Calu3 (cell line): ENCODE measurements at regions not wholly inside any gene's neighbourhood (a gene's known extent, or its start where the extent isn't known, plus 50 kb on each side); places are given as distances from the start of the nearest gene placed in this dataset.
A peak's percentile ranks its signal among the peaks of the same experiment; 100 is the strongest.
"Not testable (repeated sequence)": the region's sequence is repeated elsewhere in the genome, so short reads cannot be mapped to it uniquely, and the experiment has no call there.

Experiments
- BruUV-seq: library from RNA; stranded (reverse); fragments of 400-500 nt; replicated peaks from 2 replicates; lab custom pipeline; 2021; lab: Mats Ljungman, UMichigan
- CTCF ChIA-PET: fragments of 300-600 bp; sonication (Branson Sonifier 250); formaldehyde crosslinking; loops from one replicate; lab custom pipeline; 2022; ENCODE audit warnings: antibody characterized with exemption; lab: Charles Lee
- DNase-seq: peaks from one replicate; pipeline ENCODE4 v3.0.0; 2022
- H3K27ac Mint-ChIP-seq: one replicate; pipeline ENCODE4 v1.8.0; 2022; ENCODE audit warnings: mixed read lengths; ENCODE audit not compliant: unreplicated experiment
- H3K27me3 Mint-ChIP-seq: one replicate; pipeline ENCODE4 v1.8.0; 2022; ENCODE audit warnings: mixed read lengths; ENCODE audit not compliant: unreplicated experiment
- H3K36me3 Mint-ChIP-seq: one replicate; pipeline ENCODE4 v1.8.0; 2022; ENCODE audit warnings: mild to moderate bottlenecking, moderate library complexity, mixed read lengths; ENCODE audit not compliant: insufficient read depth, unreplicated experiment
- H3K4me1 Mint-ChIP-seq: one replicate; pipeline ENCODE4 v1.8.0; 2022; ENCODE audit warnings: mild to moderate bottlenecking, low read depth, mixed read lengths; ENCODE audit not compliant: unreplicated experiment
- H3K4me3 Mint-ChIP-seq: one replicate; pipeline ENCODE4 v1.8.0; 2022; ENCODE audit warnings: mild to moderate bottlenecking, low read depth, moderate library complexity, mixed read lengths; ENCODE audit not compliant: unreplicated experiment
- H3K9me3 Mint-ChIP-seq: one replicate; pipeline ENCODE4 v1.8.0; 2022; ENCODE audit warnings: low read depth, mixed read lengths; ENCODE audit not compliant: unreplicated experiment
- CTCF ChIP-seq: fragments of 200-600 bp; IDR thresholded peaks from one replicate; pipeline ENCODE4 v1.8.0; 2022; ENCODE audit warnings: antibody characterized with exemption; ENCODE audit not compliant: unreplicated experiment
- intact Hi-C: fragments of 100-400 bp; cut with micrococcal nuclease; formaldehyde crosslinking; loops from one replicate; pipeline ENCODE4 v1.10.0; 2022; ENCODE audit not compliant: unreplicated experiment

GRCh38 chr6:85864453-85865401 lies 222.0 kb upstream of the SYNCRIP start:
- no peak for TF ChIP-seq CTCF
- Mint-ChIP-seq H3K4me1 (no peaks in the 10 kb centered on the region), H3K9me3 (no peaks in the 10 kb centered on the region), H3K27me3 (peaks cover 28% of the 10 kb centered on the region), H3K27ac (no peak overlapping the region), H3K4me3 (no peak overlapping the region), H3K36me3 (no peaks in the 10 kb centered on the region)
- peak; percentile 6 for DNase-seq
- BruUV-seq, result TSS peak; percentile 26
- CTCF ChIA-PET, result interaction anchor here (0.7 kb wide), 1 partner anchor 174 kb away, joined by 3 read pairs; no protein-coding TSS in a partner anchor
- intact Hi-C loops, result no loop called here

- no TSS peak for BruUV-seq
- Mint-ChIP-seq H3K36me3 (no peaks in the 10 kb centered on the region), H3K27ac (no peak overlapping the region), H3K9me3 (no peaks in the 10 kb centered on the region), H3K4me1 (no peaks in the 10 kb centered on the region), H3K27me3 (peaks cover 43% of the 10 kb centered on the region), H3K4me3 (no peak overlapping the region)
- CTCF ChIA-PET, result no interaction called here
- intact Hi-C loops, result no loop called here
- no peak for DNase-seq
- no peak for TF ChIP-seq CTCF
Measured at GRCh38 chr6:85856235-85856634, 213.5 kb upstream of the SYNCRIP start.

GRCh38 chr6:85838351-85839119 lies 195.8 kb upstream of the SYNCRIP start:
- intact Hi-C loops, H3K27ac Mint-ChIP-seq, DNase-seq, H3K4me1 Mint-ChIP-seq, H3K9me3 Mint-ChIP-seq, BruUV-seq, H3K4me3 Mint-ChIP-seq, CTCF ChIA-PET, H3K36me3 Mint-ChIP-seq: not testable (repeated sequence)
- H3K27me3 Mint-ChIP-seq, result peaks cover 12% of the 10 kb centered on the region

- Mint-ChIP-seq H3K36me3 (no peaks in the 10 kb centered on the region), H3K4me3 (no peak overlapping the region), H3K9me3 (peaks cover 6% of the 10 kb centered on the region), H3K4me1 (no peaks in the 10 kb centered on the region), H3K27ac (no peak overlapping the region), H3K27me3 (peaks cover 7% of the 10 kb centered on the region)
- DNase-seq, result no peak
- BruUV-seq, result no TSS peak
- TF ChIP-seq CTCF, result no peak
- intact Hi-C loops, result no loop called here
- CTCF ChIA-PET, result interaction anchor here (0.8 kb wide), 1 partner anchor 356 kb away, joined by 4 read pairs; no protein-coding TSS in a partner anchor
Measured at GRCh38 chr6:85828973-85829372, 186.3 kb upstream of the SYNCRIP start.
